HG03103 (cell line): ENCODE measurements at regions not wholly inside any gene's neighbourhood (a gene's known extent, or its start where the extent isn't known, plus 50 kb on each side); places are given as distances from the start of the nearest gene placed in this dataset.
"Not testable (repeated sequence)": the region's sequence is repeated elsewhere in the genome, so short reads cannot be mapped to it uniquely, and the experiment has no call there.

ENCODE experiments used
- ATAC-seq: cut with Tn5 transposase; IDR thresholded peaks from one replicate; pipeline ENCODE4 v1.9.1; 2021; ENCODE audit warnings: low read depth; ENCODE audit not compliant: unreplicated experiment

DNA sequence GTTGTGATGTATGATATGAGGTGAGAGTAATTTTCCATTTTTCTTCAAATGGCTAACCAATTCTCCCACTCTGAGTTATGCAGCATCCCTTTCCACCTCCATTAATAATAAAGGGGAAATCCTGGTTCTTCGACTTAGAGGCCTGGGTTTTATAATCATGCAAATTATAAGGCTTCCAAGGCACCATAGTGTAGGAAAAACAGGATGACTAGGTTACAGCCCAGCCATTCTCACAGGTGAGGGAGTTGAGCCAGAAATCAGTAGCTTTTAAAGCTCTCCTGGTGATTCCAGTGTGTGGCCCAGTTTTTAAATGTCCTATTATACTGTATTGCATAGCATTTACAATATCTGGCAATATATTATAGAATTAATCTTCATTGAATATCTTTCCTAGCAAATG lies 203.1 kb downstream of the ARHGEF9 start:
- no peak for ATAC-seq

DNA sequence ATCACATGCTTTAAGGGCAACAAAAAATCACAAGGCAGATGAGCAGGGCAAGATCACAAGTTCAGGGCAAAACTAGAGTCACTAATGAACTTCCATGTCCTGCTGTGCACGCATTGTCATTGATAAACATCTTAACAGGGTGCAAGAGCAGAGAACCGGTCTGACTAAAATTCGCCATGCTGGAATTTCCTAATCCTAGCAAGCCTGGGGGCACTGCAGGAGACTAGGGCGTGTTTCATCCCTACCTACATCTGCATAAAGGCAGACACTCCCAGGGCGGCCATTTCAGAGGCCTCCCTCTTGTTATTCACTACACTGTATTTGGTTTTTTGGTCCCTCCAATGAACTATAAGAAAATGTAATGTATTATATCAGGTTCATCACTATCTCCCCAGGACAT lies 203.6 kb downstream of the ARHGEF9 start:
- no peak for ATAC-seq

DNA sequence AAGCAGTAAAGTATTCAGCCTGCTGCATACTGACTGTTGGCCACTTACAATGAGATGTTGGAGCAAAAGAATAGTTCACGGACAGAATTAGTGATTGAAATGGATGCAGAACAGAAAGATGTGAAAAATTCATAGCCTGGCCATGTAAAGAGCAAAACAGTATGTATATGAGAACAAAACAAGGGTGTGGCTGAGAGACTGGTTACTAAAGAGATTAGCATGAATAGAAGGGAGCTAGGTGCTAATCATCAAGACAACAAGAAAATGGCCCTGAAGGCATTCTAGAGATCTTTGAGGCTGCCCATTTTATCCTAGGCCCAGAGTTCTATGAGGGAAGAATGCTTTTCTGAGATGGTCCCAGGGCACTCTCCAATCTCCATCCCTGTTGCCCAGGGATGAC lies 208.5 kb downstream of the ARHGEF9 start:
- ATAC-seq = no peak

DNA sequence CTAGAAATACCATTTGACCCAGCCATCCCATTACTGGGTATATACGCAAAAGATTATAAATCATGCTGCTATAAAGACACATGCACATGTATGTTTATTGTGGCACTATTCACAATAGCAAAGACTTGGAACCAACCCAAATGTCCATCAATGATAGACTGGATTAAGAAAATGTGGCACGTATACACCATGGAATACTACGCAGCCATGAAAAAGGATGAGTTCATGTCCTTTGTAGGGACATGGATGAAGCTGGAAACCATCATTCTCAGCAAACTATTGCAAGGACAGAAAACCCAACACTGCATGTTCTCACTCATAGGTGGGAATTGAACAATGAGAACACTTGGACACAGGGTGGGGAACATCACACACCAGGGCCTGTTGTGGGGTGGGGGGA lies 209.3 kb downstream of the ARHGEF9 start:
- ATAC-seq = not testable (repeated sequence)

DNA sequence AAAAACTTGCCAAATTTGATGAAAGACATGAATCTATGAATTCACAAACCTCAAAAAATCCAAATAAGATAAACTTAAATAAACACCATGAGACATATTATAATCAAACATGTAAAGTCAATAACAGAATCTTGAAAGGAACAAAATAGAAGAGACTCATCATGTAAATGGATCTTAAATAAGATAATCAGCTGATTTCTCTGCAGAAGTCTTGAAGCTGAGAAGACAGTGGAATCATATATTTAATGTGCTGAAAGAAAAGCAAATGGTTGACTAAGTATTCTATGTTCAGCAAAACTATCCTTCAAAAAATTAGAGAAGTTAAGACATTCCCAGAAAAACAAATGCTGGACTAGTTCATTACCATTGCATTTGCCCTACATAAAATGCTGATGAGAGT lies 215.7 kb upstream of the SPIN4 start:
- no peak for ATAC-seq

DNA sequence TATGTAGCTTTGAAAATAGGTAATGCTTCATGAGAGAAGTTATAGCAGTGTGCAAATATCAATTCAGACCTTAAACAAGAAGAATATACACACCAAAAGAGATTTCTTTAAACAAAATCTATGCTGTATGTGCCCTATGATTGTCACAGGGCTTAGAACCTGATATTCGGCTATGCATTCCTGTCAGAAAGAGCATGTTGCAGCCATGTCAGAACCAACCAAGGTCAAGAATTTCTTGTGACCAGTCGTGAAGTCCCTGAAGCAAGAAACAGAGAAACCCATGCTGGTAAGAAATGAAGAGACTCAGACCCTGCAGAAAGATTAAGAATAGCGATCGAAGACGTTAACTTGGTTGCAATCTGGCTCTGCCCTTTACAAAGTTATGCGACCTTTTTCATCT lies 210.3 kb upstream of the SPIN4 start:
- ATAC-seq = no peak

DNA sequence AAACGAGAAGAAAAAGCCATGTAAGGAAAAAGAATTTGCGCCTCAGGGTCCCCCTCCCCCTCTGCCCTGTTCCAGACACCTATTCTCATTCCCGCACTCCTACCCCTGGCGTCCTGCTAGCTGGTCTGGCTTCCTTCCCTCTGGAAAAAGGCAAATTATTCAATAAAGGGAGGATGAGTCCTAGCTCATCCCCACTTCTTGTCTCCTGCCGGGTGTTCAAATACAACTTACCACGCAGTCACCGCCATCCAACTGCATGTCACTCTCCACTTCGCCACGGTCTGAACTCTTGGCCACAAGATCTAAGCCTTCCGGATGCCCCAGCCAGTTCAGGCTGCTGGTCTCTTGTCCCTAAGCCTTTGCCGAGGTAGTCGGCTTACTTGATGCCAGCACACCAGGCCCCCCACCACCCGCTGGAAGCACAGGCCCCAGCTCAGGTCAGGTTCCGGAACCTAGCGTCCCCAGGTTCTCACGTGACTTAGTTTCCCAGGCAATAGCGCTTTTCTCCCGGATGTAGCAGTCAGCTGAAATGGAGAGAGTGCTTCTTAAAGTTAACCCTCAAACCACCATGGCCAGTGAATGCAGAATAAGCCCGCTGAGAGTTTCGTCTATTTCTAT lies 209.6 kb upstream of the SPIN4 start:
- peak; percentile 99 for ATAC-seq

DNA sequence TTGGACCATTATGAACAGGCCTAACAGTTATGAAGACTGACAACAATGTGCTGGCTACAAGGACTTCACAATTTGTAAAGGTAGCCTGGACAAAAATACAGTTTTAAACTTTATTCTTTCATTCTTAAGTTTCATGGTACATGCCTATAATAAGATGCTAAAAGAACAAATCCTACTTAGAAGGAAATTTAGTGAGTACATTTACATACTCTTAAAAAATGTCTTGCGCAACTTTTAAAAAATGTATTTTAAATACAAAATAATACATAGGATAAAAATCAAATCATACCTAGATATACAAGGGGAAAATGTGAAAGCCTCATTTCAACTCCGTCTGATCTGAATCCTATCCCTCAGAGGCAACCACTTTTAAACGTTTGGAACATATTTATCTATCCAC lies 200.7 kb upstream of the SPIN4 start:
- no peak for ATAC-seq

DNA sequence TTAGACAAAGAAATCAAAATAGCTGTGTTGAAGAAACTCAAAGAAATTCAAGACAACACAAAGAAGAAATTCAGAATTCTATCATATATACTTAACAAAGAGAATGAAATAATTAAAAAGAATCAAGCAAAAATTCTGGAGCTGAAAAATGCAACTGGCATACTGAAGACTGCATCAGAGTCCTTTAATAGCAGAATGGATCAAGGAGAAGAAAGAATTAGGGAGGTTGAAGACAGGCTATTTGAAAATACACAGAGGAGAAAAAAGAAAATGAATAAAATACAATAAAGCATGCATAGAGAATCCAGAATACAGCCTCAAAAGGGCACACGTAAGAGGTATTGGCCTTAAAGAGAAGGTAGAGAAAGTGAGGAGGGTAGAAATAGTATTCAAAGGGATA lies 179.5 kb upstream of the SPIN4 start:
- no peak for ATAC-seq

DNA sequence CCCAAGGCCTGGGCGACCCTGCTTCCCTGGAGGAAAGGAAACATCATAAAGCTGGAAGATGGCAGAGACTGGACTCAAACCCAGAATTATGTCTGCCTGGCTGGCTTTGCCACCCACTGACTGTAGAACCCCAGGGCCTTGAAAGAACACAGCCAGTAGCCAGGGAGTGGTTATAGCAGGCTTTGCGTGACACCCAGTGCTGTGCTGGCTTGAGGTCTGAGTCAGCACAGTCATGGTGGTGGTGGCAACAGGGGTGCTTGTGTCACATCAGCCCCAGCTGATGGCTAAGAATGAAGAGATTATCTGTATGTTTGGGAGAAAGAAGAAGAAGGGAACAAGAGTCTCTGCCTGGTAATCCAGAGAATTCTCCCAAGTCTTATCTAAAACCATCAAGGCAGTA lies 178.8 kb upstream of the SPIN4 start:
- no peak for ATAC-seq

DNA sequence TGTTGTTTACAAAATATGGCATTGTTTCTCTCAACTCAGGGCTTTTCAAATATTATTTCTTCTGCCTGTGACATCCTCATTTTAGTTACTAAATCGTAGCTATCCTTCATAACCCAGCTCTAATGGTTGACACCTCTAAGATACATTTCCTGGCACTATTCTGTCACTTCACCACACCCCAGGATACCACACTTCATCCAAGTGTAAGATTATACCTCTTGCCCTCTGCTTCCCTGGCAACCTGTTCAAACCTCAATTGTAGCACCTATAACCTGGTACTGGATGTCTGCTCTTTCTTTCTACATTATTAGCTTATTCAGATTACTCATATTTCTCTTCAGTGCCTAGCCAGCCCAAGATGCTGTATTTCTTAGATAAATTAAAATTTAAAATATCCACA lies 175.7 kb upstream of the SPIN4 start:
- no peak for ATAC-seq

DNA sequence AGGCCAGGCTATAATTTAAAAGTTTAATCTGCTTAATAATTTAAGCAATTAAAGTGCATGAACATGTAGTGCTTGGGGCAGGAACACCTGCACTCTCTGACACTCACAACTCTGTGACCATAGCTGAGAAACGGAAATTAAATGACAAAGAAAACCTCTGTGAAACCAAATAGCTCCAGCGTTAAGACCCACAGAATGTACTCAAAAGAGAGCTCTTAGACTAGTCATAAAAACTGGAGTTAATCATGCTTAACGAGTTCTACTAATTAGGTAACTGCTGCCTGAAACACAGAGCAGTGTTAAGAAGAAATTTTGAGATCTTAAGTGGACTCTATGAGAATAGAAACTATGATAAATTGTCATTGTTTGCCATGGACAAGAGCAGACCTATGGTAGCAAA lies 174.4 kb upstream of the SPIN4 start:
- peak; percentile 74 for ATAC-seq

DNA sequence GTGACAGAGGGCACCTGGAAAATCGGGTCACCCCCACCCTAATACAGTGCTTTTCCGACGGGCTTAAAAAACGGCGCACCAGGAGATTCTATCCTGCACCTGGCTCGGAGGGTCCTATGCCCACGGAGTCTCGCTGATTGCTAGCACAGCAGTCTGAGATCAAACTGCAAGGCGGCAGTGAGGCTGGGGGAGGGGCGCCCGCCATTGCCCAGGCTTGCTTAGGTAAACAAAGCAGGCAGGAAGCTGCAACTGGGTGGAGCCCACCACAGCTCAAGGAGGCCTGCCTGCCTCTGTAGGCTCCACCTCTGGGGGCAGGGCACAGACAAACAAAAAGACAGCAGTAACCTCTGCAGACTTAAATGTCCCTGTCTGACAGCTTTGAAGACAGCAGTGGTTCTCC lies 168.2 kb upstream of the SPIN4 start:
- ATAC-seq = not testable (repeated sequence)

DNA sequence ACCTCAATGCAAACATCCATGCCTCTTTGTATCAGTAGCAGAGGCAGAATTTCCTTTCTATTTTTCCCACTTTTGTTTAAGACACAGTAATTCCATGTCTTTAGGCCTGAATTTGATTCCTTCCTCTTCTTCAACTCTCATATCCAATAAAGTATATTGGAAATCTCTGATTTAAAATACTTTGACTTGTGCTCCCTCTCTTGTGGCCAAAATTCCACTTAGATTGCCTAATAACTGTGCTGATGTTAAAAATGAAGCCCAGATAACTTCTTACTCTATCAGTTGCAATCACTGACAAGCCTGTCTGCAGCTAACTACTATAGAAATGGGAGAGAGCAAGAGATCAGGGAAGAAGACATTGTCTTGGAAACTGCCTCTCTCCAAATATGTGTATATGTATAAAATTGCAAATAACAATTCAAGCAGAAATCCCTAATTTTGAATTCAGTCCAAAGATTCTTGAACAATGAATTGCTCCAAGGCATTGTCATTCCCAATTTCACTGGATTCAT lies 163.5 kb upstream of the SPIN4 start:
- no peak for ATAC-seq

DNA sequence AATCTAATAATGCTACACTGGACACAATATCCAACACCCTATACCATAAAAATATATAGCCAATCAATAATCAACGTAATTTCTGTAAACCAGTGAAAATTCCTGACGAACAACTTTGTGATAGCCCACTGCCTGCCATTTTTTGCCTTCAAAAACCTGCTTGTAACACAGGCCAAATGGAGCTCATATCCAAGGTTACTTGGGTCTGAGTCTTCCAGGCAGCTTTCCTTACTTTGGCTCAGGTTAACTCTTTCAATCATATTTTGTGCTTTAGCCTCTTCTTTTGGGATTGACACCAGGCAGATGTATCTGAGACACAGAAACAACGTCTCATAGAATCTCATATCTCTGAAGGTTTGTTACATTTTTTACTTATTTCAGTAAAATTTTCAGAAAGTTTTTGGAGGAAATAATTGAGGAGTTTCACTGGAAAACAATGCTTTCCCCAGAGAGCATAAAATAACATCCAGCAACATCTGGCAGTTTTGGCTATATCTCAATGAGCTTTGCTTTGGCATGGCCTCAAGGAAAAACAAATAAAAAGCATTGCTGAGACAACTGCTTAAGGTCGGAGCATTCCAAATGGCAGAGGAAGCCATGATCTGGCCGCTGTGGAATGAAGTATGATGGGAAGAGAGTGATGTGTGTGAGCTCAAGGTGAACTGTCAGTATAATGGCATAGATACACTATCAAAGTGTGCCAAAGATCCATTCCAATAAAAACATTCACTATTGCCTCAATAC lies 162.9 kb upstream of the SPIN4 start:
- ATAC-seq = no peak

DNA sequence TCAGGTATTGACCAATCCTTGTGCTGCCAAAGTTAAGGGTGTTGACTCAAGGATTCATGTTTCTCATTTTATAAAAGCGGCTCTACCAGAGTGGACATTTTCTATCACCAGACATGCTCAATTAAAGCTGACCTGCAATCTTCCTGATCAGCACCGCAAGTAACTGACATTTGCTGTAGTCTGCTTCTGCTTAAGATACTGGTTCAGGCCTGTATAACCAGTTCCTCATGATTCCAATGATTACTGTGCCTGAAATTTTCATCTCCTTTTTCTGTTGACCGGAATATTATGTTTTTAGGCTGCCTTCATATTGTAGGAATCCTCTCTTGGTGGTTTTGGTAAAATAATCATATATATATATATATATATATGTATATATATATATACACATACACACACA lies 160.2 kb upstream of the SPIN4 start:
- no peak for ATAC-seq

DNA sequence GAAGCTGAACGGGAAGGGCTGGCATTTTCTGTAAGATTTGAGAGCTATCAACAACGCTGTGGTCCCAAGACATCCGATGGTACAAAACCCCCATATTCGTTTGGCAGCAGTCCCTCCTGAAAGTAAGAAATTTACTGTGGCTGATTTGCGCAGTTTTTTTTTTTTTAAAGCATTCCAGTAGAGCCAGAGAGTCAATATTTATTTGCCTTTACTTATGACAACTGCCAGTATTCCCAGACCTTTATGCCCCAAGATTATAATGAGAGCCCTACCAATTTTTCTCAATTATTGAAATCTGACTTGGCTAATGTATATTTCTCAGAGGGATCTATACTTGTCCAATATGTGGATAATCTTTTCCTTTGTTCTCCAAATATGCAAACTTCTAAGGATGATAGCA lies 157.5 kb upstream of the SPIN4 start:
- ATAC-seq = no peak

DNA sequence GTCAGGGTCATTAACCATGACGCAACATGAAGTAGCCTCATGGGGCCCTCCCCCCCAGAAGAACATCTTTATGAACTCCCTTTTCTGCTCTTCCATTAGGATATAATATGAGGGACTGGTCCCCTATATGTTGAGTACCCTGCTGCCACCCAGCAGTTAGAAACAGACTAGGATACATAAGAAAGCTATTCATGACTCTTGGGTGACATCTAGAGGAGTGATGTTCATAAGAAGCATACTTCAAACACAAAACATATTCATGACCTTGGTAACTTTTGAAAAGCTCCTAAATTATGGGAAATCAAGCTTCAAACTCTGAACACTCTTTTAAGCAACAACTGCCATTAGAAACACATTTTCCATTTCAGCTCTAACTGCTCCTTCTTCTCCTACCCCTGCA lies 155.2 kb upstream of the SPIN4 start:
- no peak for ATAC-seq

DNA sequence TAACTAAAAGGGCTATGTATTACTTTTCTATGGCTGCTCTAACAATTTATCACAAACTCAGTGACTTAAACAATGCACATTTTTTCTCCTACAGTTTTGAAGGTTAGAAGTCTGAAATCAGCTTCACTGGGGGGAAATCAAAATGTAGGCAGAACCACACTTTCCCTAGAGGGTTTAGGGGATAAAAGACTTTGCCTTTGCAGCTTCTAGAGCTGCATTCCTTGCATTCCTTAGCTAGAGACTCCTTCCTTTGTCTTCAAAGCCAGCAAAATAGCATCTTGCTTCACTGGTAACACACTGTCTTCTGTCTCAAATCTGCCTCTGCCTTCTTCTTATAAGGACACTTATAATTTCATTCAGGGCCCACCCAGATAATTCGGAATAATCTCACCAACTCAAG lies 152.4 kb upstream of the SPIN4 start:
- no peak for ATAC-seq

DNA sequence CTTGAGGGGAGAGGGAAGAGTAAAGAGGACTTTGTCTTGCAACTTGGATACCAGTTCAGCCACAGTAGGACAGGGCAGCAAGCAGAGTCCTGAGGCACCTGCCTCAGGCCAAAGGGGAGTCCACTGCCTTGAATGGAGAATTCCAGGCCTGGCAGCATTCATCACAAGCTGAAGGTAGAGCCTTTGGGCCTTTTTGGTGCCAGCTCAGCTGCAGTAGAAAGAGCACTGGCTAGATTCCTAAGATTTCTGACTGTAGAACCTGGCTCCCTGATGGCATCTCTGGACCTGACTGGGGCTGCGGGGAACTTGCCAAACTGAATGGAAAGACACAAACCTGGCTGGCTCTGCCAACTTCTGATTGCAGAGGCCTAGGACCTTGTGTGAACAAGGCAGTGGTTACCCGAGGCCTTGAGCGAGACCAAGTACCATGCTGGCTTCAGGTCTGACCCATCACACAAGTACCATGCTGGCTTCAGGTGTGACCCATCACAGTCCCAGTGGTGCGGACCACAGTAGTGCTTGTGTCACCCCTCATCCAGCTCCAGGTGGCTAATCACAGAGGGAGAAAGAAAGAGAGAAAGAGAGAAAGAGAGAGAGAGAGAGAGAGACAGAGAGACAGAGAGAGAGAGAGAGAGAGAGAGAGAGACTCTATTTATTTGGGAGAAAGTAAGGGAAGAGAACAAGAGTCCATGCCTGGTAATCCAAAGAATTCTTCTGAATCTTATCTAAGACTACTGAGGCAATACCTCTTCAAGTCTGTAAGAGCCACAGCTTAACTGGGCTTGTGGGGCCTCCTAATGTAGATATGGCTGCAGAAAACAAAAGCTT lies 137.6 kb upstream of the SPIN4 start:
- no peak for ATAC-seq

DNA sequence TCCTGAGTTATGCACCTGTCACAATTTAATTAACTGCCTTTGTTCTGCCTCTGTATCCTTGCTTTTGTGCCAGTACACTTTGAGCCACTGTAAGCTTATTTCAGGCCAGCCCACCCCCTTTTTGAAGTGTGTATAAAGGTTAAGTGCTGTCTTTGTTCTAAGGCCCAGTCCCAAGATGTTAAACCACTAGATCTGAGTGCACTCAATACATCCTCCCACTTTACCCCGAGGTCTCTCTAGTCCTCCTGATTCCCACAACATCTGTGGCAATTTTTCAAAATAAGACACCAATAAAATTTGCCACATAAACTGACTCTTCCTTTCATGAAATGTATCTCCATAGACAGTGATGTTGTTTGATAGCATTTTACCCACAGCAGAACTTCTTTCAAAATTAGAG lies 124.1 kb upstream of the SPIN4 start:
- ATAC-seq = no peak

DNA sequence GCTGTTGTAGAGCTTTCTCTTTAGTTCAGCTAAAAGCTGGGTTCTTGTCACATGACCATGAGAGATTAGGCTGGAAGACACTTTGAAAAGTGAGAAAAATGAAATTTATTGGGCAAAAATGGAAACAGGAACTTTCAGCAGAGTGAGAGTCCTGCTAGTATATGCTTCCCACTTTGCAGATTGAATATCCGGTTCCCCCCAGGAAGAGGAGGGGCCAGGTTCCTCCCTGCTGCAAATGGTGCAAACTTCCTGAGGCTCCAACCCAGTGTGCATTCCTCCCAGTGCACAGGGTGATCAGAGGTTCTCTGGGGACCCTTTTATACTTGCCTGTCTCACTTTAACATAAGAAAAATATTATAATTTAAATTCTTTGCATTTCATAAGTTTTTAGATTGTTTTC lies 119.9 kb upstream of the SPIN4 start:
- no peak for ATAC-seq
